ENCODE measurements at regions not wholly inside any gene's neighbourhood (a gene's known extent, or its start where the extent isn't known, plus 50 kb on each side); places are given as distances from the start of the nearest gene placed in this dataset.
"Not testable (repeated sequence)": the region's sequence is repeated elsewhere in the genome, so short reads cannot be mapped to it uniquely, and the experiment has no call there.

DNA sequence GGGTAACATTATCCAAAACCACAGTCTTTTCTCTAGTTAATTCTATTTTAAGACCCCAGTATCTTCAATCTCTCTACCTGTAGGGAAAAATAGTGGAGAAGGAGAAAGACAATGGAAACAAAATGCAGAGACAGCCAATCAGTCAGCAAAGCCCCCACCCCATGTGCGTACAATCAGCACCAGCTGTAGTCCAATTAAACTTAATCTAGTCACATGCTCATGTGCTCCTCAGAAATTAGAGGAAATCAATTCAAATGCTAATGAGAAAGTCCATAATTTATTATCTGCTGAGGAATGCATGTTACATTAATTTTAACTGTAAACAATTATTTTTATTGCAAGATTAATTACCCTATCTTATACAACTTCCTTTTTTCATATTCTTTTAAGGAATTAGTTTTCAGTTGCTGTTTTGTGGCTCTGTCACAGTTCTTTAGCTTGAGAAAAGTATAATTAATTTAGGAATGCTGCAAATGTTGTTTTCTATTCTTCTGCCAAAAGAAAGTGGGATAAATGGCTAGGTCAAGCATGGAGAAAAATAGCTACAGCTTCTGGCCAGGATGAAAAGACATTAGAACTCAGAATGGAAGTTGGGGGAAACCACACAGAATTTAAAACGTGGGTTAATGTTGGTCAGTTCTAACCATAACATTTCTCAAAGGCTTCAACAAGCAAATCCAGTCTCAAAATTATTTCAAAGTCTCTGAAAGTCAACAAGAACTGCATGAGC is 232.4 kb upstream of the HNRNPA3 start:
- H3K36me3 Mint-ChIP-seq = no peaks in the 10 kb centered on the region

DNA sequence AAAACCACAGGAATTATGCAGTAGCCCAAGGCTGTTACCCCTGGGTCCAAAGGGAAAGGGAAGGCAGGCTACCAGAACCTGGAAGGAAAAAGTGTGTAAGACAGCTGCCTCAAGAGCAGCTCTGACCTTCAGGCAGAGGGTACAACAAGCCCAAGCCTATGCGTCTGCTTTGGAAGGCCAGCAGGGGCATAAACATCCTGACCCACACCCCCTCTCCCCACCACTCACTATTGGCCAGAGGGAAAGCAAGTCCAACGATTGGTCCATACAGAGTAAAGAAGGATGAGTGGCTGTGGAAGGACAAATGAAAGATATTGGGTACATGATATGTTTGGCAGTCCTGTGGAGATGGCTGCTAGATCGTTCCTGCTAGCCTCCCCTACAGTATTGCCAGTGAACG is 227.6 kb upstream of the HNRNPA3 start:
- ATAC-seq (ENCODE audit: low read depth in 2 of 2) (no peak), DNase-seq (no peak)
- Mint-ChIP-seq H3K27ac (no peak overlapping the region), H3K4me1 (no peaks in the 10 kb centered on the region), H3K9me3 (no peaks in the 10 kb centered on the region), H3K36me3 (no peaks in the 10 kb centered on the region), H3K27me3 (peaks cover 9 to 13% (median 10%) of the 10 kb centered on the region in 3 donors), H3K4me3 (no peak overlapping the region)

More for the DNA sequence above, 232.4 kb upstream of the HNRNPA3 start:
- Mint-ChIP-seq H3K4me1 (no peaks in the 10 kb centered on the region), H3K9me3 (no peaks in the 10 kb centered on the region), H3K27ac (no peak overlapping the region), H3K27me3 (peaks cover 10 to 22% (median 15%) of the 10 kb centered on the region in 3 donors), H3K4me3 (no peak overlapping the region)
- DNase-seq = no peak
- ATAC-seq (ENCODE audit: low read depth in 2 of 2) = no peak

DNA sequence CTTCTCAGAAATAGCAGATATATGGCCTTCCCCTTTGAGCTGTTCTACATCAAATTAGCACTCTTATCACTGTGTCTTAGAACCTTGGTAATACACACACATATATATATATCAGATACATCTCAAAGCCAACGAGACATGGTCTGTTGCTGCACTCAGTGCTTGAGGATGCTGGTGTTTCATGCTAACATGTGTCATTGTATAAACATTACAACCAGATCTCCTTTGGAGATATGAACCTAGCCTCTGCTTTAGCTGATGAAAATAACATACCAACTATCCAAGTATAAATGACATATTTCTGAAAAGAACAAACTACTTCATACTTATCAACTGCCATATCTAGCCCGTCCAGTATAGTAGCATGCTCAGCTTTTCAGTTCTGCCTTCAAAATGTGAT is 226.7 kb upstream of the HNRNPA3 start:
- Mint-ChIP-seq H3K27ac (no peak overlapping the region), H3K36me3 (no peaks in the 10 kb centered on the region)

DNA sequence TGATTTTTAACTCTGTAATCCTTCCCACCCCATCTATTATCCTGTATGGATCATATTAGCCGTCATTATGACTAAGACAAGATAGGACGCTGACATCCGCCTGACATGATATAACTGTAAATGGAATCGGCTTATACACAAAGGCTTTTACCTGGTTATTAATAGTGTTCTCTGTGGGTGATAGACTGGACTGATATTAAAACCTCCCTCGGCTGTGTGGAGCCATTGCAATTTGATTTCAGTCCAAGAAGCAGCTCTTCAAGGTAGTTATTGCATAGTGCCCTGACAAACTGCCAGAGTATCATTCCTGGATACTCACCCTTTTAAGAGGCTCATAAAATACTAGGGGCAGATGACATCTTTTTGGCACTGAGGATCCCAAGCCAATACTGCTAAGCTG is 226.1 kb upstream of the HNRNPA3 start:
- H3K27me3 Mint-ChIP-seq = peaks cover 9 to 16% (median 14%) of the 10 kb centered on the region in 3 donors
- no peak overlapping the region for H3K4me3 Mint-ChIP-seq
- ATAC-seq (ENCODE audit: low read depth in 2 of 2) (no peak), DNase-seq (no peak)
- H3K9me3 Mint-ChIP-seq = peaks cover 0 to 2% (median 0%) of the 10 kb centered on the region in 7 donors
- no peak overlapping the region for H3K27ac Mint-ChIP-seq
- H3K4me1 Mint-ChIP-seq = no peaks in the 10 kb centered on the region
- H3K36me3 Mint-ChIP-seq = no peaks in the 10 kb centered on the region

More for the DNA sequence above, 226.7 kb upstream of the HNRNPA3 start:
- H3K4me1 Mint-ChIP-seq = no peaks in the 10 kb centered on the region
- H3K9me3 Mint-ChIP-seq = no peaks in the 10 kb centered on the region
- no peak overlapping the region for H3K4me3 Mint-ChIP-seq
- H3K27me3 Mint-ChIP-seq = peaks cover 9 to 15% (median 10%) of the 10 kb centered on the region in 3 donors
- DNase-seq = no peak
- no peak for ATAC-seq (ENCODE audit: low read depth in 2 of 2)

DNA sequence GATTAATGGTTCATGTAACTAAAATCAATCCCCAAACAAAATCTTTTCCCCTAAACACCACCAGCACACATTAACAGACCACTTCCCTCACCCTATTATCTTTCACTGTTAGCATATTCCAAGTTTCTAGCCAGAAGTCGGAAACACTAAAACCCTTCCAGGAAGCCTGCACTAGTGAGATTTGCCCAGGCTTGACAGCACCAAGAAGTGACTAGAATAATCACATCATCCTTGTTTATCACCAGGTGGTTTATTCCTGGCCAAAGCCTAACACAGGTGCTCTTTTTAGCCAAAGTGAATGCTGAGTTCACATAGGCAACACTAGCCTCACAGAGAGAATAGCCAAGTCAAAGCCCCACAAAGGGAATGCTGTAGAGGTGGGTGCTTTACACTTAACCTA is 221.2 kb upstream of the HNRNPA3 start:
- DNase-seq = no peak
- no peak for ATAC-seq (ENCODE audit: low read depth in 2 of 2)
- H3K4me1 Mint-ChIP-seq = no peaks in the 10 kb centered on the region
- H3K36me3 Mint-ChIP-seq = no peaks in the 10 kb centered on the region
- peaks cover 0 to 9% (median 0%) of the 10 kb centered on the region in 7 donors for H3K9me3 Mint-ChIP-seq
- peaks cover 0 to 8% (median 7%) of the 10 kb centered on the region in 3 donors for H3K27me3 Mint-ChIP-seq
- H3K27ac Mint-ChIP-seq = no peak overlapping the region
- H3K4me3 Mint-ChIP-seq = no peak overlapping the region

DNA sequence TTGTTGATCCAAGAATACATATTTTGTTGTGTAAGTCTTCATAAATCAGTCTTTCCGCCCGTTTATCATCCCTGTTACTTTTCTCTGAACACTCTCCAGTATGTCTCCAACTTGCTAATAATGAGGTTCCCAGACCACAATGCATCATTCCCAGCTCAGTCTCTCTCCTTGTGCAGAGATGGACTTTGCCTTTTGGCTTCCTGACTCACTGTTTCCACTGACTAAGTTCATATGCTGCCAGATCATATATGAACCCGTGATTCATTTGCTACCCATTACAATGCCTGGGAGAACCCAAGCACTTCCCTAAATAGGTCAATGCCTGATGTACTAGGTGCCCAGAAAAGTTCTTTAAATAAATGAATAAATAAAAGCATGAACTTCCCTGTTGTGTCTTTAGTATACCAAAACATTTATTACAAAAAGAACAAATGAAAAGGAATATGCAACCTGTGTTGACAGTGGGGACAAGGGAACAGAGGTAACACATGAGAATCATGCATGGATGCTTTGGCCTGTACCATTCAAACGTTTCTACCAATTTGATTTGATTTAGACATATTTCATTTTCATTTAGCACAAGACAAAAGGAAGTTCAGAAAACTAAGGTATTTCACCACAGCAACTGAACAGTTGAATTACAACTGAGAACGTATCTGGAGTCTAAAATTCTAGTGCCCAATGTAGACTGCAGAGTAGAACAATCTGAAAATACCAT is 215.4 kb upstream of the HNRNPA3 start:
- Mint-ChIP-seq H3K27me3 (no peaks in the 10 kb centered on the region), H3K36me3 (no peaks in the 10 kb centered on the region), H3K9me3 (peaks cover 0 to 6% (median 2%) of the 10 kb centered on the region in 7 donors), H3K4me3 (peak overlapping the region in 2 of 8 donors; percentile 1 to 25), H3K4me1 (peaks cover 4 to 16% (median 5%) of the 10 kb centered on the region in 3 donors), H3K27ac (peak overlapping the region in 4 of 6 donors; percentile 2 to 87 (median 42))
- DNase-seq (no peak), ATAC-seq (ENCODE audit: low read depth in 2 of 2) (peak in 1 of 2 donors; percentile 40)

DNA sequence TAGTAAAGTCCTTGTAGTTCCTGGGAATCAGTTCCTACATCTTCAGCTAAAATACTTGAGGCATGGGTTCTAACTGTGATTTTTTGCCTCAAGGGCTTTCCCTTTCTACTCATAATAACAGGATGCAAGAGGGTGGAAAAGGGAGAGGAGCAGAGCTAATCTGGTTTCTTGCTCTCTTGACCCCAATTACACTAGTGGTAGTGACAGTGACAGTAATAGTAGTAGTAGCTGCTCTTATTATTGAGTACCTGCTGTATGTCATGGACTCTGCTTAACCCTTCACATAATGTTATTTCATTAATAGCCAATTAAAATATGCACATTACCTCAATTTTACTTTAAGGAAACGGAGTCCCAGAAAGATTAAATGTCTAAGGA is 214.8 kb upstream of the HNRNPA3 start:
- Mint-ChIP-seq H3K4me3 (peak overlapping the region in 1 of 8 donors; percentile 25), H3K4me1 (peaks cover 4 to 16% (median 5%) of the 10 kb centered on the region in 3 donors), H3K9me3 (peaks cover 0 to 6% (median 2%) of the 10 kb centered on the region in 7 donors), H3K27me3 (no peaks in the 10 kb centered on the region), H3K27ac (peak overlapping the region in 1 of 6 donors; percentile 87), H3K36me3 (no peaks in the 10 kb centered on the region)
- ATAC-seq (ENCODE audit: low read depth in 2 of 2) (no peak), DNase-seq (no peak)

DNA sequence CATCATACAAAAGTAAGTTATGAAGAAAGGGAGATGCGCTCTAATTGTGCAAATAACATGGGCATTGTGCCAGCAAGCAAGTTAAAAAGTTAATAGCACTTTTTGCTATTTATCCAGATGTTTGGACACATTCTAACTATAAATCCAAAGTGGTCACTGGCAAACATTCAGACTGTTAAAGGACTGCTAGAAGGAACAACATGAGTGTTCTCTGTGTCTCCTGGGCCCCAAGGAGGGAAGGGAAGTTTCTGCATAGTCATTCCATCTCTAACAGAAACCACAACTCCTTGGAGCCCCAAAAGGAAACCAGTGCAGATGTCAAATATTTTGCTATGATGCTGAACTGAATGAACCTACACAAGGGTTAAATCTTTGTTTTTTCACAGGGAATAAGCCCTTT is 213.3 kb upstream of the HNRNPA3 start:
- H3K36me3 Mint-ChIP-seq = no peaks in the 10 kb centered on the region
- peaks cover 4 to 16% (median 5%) of the 10 kb centered on the region in 3 donors for H3K4me1 Mint-ChIP-seq
- no peak overlapping the region for H3K4me3 Mint-ChIP-seq
- H3K9me3 Mint-ChIP-seq = peaks cover 0 to 4% (median 0%) of the 10 kb centered on the region in 7 donors
- DNase-seq (no peak), ATAC-seq (ENCODE audit: low read depth in 2 of 2) (no peak)
- no peaks in the 10 kb centered on the region for H3K27me3 Mint-ChIP-seq
- H3K27ac Mint-ChIP-seq = no peak overlapping the region

DNA sequence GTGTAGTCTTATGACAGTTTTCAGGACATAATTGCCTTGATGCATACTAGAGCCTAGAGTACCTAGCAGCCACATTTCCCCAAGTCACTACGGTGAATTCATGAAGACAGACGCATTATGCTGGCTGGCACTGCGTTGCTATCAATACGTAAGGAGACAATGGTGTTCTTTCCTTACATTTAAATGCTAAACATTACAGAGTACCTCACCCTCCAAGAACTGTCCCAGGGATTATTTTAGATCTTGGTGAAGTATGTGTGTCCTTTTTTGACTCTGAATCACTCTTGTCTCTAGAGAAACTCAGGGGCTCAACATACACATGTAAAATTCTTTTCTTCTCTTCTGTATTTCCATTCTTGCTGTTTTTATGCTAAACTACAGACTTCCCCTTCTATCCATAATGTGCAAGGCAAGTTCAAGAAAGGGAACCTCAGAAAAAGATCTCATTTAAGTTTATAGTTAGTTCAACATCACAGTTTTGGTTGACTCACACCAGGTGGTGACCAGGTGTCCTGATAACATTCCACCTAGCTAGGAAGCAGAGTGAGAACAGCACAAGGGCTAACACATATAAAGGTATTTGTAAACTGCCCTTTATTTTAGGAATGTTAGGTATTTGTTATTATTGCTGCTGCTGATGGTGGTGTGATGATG is 212.4 kb upstream of the HNRNPA3 start:
- no peak overlapping the region for H3K4me3 Mint-ChIP-seq
- H3K27ac Mint-ChIP-seq = no peak overlapping the region
- peaks cover 4 to 16% (median 5%) of the 10 kb centered on the region in 3 donors for H3K4me1 Mint-ChIP-seq
- no peaks in the 10 kb centered on the region for H3K36me3 Mint-ChIP-seq
- no peaks in the 10 kb centered on the region for H3K27me3 Mint-ChIP-seq
- H3K9me3 Mint-ChIP-seq = peaks cover 0 to 4% (median 0%) of the 10 kb centered on the region in 7 donors
- DNase-seq (no peak), ATAC-seq (ENCODE audit: low read depth in 2 of 2) (no peak)

DNA sequence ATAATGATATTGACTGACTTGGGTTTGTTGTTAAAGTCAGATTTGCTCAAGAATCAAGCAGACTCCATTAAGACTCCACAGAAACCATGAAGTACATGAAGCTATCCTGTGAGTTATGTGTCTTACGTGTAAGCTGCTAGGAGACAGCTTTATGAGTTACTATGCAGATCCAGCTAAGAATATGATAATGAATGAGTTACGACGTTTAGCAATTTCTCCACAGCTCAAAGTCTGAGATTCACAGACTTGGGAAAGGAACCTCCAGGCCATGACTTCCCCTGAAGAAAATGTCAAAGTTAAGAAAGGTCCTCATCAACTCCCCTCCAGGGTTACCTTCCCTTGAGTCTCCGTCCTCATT is 211.9 kb upstream of the HNRNPA3 start:
- no peak for DNase-seq
- no peak overlapping the region for H3K27ac Mint-ChIP-seq
- H3K27me3 Mint-ChIP-seq = no peaks in the 10 kb centered on the region
- ATAC-seq (ENCODE audit: low read depth in 2 of 2) = no peak
- H3K4me1 Mint-ChIP-seq = peaks cover 4 to 16% (median 5%) of the 10 kb centered on the region in 3 donors
- no peak overlapping the region for H3K4me3 Mint-ChIP-seq
- no peaks in the 10 kb centered on the region for H3K36me3 Mint-ChIP-seq
- peaks cover 0 to 4% (median 0%) of the 10 kb centered on the region in 7 donors for H3K9me3 Mint-ChIP-seq

DNA sequence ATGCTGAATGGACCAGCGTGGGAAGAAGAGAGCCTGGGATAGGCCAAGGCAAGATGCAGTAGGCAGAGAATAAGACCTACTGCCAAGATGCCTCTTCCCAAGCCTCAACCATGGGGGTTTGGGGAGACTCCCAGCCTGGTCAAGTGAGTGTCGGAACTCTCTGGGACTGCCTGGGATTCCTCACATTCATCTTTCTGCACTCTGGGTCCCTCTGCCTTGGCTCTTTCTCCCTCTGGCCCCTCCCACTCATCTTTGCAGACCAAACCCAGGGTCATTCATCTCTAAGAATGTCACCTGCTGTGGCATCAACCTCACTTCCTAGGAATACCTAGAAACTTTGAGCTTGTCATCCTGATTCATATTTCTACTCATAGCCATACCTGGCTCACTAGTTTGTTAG is 211.3 kb upstream of the HNRNPA3 start:
- no peak for DNase-seq
- Mint-ChIP-seq H3K27me3 (peaks cover 0 to 3% (median 0%) of the 10 kb centered on the region in 3 donors), H3K4me3 (no peak overlapping the region), H3K4me1 (peaks cover 4 to 16% (median 5%) of the 10 kb centered on the region in 3 donors), H3K9me3 (peaks cover 0 to 4% (median 0%) of the 10 kb centered on the region in 7 donors), H3K27ac (no peak overlapping the region), H3K36me3 (no peaks in the 10 kb centered on the region)
- ATAC-seq (ENCODE audit: low read depth in 2 of 2) = no peak

DNA sequence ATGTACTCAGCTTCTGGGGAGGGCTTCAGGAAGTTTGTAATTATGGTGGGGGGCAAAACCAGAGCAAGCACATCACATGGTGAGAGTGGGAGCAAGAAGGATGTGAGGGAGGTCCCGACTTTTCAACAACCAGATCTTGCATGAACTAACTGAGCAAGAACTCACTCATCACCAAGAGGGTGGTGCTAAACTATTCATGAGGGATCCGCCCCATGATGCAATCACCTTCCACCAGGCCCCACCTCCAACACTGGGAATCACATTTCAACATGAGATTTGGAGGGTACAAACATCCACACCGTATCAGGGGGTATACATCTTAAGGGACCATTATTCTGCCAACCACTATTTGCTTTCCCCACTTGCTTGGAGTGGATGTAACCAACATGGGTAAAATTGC is 209.6 kb upstream of the HNRNPA3 start:
- ATAC-seq (ENCODE audit: low read depth in 2 of 2) (no peak), DNase-seq (no peak)
- peaks cover 0 to 4% (median 0%) of the 10 kb centered on the region in 3 donors for H3K4me1 Mint-ChIP-seq
- H3K9me3 Mint-ChIP-seq = peaks cover 0 to 4% (median 0%) of the 10 kb centered on the region in 7 donors
- H3K27me3 Mint-ChIP-seq = peaks cover 0 to 4% (median 0%) of the 10 kb centered on the region in 3 donors
- no peak overlapping the region for H3K4me3 Mint-ChIP-seq
- H3K36me3 Mint-ChIP-seq = no peaks in the 10 kb centered on the region
- H3K27ac Mint-ChIP-seq = no peak overlapping the region

DNA sequence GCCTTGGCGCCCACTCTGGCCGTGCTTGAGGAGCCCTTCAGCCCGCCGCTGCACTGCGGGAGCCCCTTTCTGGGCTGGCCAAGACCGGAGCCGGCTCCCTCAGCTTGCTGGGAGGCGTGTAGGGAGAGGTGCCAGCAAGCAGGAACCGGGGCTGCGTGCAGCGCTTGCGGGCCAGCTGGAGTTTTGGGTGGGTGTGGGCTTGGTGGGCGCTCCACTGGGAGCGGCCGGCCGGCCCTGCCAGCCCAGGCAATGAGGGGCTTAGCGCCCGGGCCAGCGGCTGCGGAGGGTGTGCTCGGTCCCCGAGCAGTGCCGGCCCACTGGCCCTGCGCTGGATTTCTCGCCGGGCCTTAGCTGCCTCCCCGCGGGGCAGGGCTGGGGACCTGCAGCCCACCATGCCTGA is 204.9 kb upstream of the HNRNPA3 start:
- H3K36me3 Mint-ChIP-seq; H3K9me3 Mint-ChIP-seq; H3K27me3 Mint-ChIP-seq; H3K4me1 Mint-ChIP-seq; H3K4me3 Mint-ChIP-seq; ATAC-seq (ENCODE audit: low read depth in 2 of 2); H3K27ac Mint-ChIP-seq; DNase-seq: not testable (repeated sequence)
